Erythroblast (primary cell): ENCODE measurements at regions not wholly inside any gene's neighbourhood (a gene's known extent, or its start where the extent isn't known, plus 50 kb on each side); places are given as distances from the start of the nearest gene placed in this dataset.

Experiments
- DNase-seq, 2 experiments: peaks; one replicate each; lab custom pipeline; 2025; lab: John Stamatoyannopoulos, UW
- GATA1 ChIP-seq: IDR thresholded peaks from 2 replicates; pipeline ENCODE4 v1.6.1; 2011; ENCODE audit warnings: low read depth, mild to moderate bottlenecking, control low read depth, low read length, moderate library complexity
- POLR2A ChIP-seq: IDR thresholded peaks from 2 replicates; pipeline ENCODE4 v1.6.1; 2011; ENCODE audit warnings: mild to moderate bottlenecking, low read length

GRCh38 chr1:83103341-83103740 lies 895.6 kb downstream of the TTLL7 start:
- no peak for DNase-seq
- no peak for TF ChIP-seq POLR2A
- no peak for TF ChIP-seq GATA1

GRCh38 chr1:83102630-83103071 lies 896.3 kb downstream of the TTLL7 start:
- TF ChIP-seq GATA1 (no peak), POLR2A (no peak)
- no peak for DNase-seq

- TF ChIP-seq GATA1 = no peak
- TF ChIP-seq POLR2A = no peak
- no peak for DNase-seq
Measured at GRCh38 chr1:83101406-83101805, 897.5 kb downstream of the TTLL7 start.

GRCh38 chr1:83100133-83100532 lies 898.8 kb downstream of the TTLL7 start:
- no peak for DNase-seq
- no peak for TF ChIP-seq GATA1
- TF ChIP-seq POLR2A = no peak

GRCh38 chr1:83098791-83099190 lies 900.1 kb downstream of the TTLL7 start:
- no peak for TF ChIP-seq POLR2A
- no peak for TF ChIP-seq GATA1
- DNase-seq = no peak

GRCh38 chr1:83098131-83098530 lies 900.8 kb downstream of the TTLL7 start:
- DNase-seq = no peak
- no peak for TF ChIP-seq GATA1
- no peak for TF ChIP-seq POLR2A

- no peak for TF ChIP-seq POLR2A
- no peak for TF ChIP-seq GATA1
- no peak for DNase-seq
Measured at GRCh38 chr1:83097715-83098114, 901.2 kb downstream of the TTLL7 start.

- TF ChIP-seq POLR2A (no peak), GATA1 (no peak)
Measured at GRCh38 chr1:83095570-83095969, 903.4 kb downstream of the TTLL7 start.

GRCh38 chr1:83090195-83090594 lies 908.7 kb downstream of the TTLL7 start:
- TF ChIP-seq POLR2A (no peak), GATA1 (no peak)
- no peak for DNase-seq

More at GRCh38 chr1:83095570-83095969, 903.4 kb downstream of the TTLL7 start:
- no peak for DNase-seq

GRCh38 chr1:83087851-83088250 lies 911.1 kb downstream of the TTLL7 start:
- TF ChIP-seq POLR2A (no peak), GATA1 (no peak)
- no peak for DNase-seq

GRCh38 chr1:83086986-83087512 lies 911.9 kb downstream of the TTLL7 start:
- TF ChIP-seq GATA1 (no peak), POLR2A (no peak)
- no peak for DNase-seq

- DNase-seq = no peak
- TF ChIP-seq POLR2A (no peak), GATA1 (no peak)
Measured at GRCh38 chr1:83086346-83086745, 912.6 kb downstream of the TTLL7 start.

GRCh38 chr1:83083589-83084224 lies 915.2 kb downstream of the TTLL7 start:
- DNase-seq = no peak
- no peak for TF ChIP-seq GATA1
- TF ChIP-seq POLR2A = no peak

GRCh38 chr1:83077411-83077810 lies 921.5 kb downstream of the TTLL7 start:
- TF ChIP-seq POLR2A (no peak), GATA1 (no peak)
- no peak for DNase-seq

- TF ChIP-seq GATA1 (no peak), POLR2A (no peak)
- no peak for DNase-seq
Measured at GRCh38 chr1:83075107-83075506, 923.8 kb downstream of the TTLL7 start.

GRCh38 chr1:83067954-83068353 lies 931.0 kb downstream of the TTLL7 start:
- no peak for DNase-seq
- TF ChIP-seq GATA1 = no peak
- TF ChIP-seq POLR2A = no peak
